HG02884 (cell line): ENCODE measurements at regions not wholly inside any gene's neighbourhood (a gene's known extent, or its start where the extent isn't known, plus 50 kb on each side); places are given as distances from the start of the nearest gene placed in this dataset.
A peak's percentile ranks its signal among the peaks of the same experiment; 100 is the strongest.
"Not testable (repeated sequence)": the region's sequence is repeated elsewhere in the genome, so short reads cannot be mapped to it uniquely, and the experiment has no call there.

Experiments used
- ATAC-seq: cut with Tn5 transposase; IDR thresholded peaks from one replicate; pipeline ENCODE4 v1.9.1; 2021; ENCODE audit warnings: mild to moderate bottlenecking, moderate library complexity; ENCODE audit not compliant: unreplicated experiment

DNA sequence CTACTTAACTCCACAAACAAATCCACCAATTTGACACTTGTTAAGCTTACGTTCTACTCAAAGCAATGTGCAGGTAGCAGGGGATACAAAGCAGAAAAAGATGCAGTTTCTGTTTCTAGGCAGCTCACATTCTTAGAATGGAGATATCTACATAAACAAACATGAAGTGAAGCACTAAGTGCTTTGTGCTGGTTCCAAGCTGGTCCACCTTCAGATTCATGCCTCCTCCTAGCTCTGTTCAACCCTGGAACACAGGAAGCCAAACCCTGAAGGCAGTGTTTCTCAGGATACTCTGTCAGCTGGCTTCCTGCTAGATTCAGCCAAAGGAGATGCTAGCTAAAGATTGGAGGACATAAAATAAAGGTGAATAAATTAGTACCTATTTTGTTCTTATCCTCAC is 55.3 kb upstream of the NOL4 start:
- ATAC-seq = no peak

GRCh38 chr18:34280653-34281052 is 55.9 kb upstream of the NOL4 start:
- ATAC-seq = no peak

DNA sequence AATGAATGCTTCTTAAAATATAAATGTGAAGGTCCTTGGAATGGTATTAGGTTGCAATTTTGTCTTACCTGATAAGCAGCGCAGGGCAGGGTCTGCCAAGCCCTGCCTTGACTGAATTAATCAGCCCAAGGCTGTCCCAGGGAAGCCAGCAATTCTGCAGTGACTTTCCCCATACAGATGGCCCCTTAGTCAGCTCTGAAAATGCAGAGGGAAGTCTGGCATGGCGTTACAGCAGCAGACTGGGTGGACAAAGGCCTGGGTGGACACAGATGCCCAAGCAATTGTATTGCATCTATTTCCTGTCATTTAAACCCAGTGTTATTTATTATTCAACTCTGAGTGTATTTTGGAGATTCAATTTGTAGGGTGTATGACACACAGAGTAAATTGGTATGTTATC is 56.6 kb upstream of the NOL4 start:
- ATAC-seq = no peak

DNA sequence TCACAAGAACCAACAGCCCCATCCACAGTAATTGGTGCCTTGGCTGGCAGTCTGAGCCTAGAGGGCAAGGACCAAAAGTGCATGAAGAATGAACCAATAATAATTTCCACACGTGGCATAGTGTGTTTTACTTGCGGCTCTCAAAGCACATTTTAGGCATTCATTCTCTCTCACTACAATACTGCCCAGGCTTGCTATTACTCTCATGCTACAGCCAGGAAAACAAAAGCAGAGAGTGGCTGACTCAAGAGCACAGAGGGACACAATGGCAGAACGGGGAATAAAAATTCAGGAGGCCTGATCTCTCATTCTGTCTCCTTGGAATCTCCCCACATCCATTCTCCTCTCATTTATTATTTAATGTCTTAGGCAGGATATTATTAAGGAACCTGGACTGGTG is 57.0 kb upstream of the NOL4 start:
- no peak for ATAC-seq

GRCh38 chr18:34283506-34283905 is 58.8 kb upstream of the NOL4 start:
- ATAC-seq = no peak

DNA sequence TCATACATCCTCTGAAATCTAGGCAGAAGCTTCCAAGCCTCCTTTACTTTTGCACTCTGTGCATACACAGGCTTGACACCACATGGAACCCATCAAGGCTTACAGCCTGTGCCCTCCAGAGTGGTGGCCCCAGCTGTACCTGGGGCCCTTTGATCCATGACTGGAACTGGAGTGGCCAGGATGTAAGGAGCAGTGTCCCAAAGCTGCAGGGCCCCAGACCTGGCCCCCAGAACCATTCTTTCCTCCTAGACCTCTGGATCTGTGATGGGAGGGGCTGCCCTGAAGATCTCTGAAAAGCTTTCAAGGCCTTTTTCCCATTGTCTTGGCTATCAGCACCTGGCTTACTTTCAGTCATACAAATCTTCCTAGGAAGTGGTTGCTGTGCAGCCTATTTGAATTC is 63.1 kb upstream of the NOL4 start:
- ATAC-seq = no peak

DNA sequence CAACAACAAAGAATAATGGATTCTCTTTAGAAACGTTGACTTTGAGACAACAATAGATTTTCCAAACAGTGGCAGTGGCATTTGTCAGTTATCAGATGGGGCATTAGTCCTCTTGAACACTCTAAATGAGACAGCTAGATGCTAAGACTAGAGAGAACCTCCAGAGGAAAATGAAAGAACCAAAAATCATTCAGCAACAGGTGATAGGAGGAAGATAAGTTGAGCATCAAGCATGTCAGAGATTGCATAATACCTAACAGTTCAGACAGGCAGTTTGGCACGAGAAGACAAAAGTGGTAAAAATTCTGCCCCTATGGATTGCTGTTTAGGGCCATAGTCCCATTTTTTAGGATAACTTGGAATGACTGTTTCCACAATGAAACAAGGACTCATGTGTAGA is 67.9 kb upstream of the NOL4 start:
- no peak for ATAC-seq

DNA sequence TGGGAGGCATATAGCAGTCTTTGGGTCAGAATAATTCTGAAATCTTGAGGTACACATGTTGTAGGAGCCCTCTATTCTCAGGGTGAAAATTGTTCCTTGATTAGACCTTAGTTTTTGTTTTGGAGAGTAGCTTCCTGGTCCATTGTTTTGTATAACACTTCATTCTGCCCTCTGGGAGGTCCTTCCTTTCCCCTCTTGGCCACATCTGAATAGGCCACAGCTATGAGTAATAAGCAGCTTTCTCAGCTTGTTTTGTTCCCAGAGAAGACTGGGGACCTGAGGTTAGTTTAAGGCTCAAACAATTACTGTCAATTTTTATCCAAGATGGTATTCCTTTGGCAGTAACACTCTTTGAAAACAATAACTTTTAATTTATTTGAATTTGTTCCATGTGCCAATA is 72.6 kb upstream of the NOL4 start:
- ATAC-seq = no peak

GRCh38 chr18:34299828-34300227 is 75.1 kb upstream of the NOL4 start:
- no peak for ATAC-seq

DNA sequence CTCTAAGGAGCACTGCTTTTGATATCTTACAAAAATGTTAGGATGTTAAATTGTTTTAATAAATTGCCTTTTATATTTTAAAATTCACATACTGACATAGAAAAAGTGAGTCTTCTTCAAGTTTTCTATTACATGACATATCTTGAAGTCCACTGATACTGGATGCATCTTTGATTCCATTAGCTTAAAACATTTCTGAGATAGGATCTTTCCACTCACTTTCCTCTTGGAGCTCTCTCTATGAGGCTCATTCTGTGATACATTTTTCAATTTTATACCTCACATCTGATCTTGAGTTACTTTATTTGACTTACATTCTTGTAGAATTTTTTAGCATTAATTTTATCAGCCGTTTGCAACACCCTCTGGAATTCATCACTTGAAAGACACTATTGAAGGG is 86.8 kb upstream of the NOL4 start:
- ATAC-seq = no peak

DNA sequence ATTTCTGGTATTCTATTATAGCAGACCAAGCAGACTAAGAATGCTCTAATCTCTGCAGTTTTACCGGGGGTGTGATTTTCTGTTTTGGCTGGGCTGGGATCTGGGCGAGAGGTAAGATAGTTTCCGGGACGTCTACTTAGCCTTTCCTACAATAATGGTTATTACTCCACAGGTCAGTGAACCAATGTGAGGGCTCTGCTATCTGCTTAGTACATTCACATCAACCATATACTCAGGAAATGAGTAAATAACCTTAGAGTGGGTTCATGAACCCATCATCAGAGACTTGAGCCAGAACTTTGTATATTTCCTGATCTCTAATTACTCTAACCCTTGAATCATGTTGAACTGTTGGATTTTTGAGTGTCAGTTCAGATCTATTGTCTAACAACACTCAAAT is 90.1 kb upstream of the NOL4 start:
- ATAC-seq = no peak

DNA sequence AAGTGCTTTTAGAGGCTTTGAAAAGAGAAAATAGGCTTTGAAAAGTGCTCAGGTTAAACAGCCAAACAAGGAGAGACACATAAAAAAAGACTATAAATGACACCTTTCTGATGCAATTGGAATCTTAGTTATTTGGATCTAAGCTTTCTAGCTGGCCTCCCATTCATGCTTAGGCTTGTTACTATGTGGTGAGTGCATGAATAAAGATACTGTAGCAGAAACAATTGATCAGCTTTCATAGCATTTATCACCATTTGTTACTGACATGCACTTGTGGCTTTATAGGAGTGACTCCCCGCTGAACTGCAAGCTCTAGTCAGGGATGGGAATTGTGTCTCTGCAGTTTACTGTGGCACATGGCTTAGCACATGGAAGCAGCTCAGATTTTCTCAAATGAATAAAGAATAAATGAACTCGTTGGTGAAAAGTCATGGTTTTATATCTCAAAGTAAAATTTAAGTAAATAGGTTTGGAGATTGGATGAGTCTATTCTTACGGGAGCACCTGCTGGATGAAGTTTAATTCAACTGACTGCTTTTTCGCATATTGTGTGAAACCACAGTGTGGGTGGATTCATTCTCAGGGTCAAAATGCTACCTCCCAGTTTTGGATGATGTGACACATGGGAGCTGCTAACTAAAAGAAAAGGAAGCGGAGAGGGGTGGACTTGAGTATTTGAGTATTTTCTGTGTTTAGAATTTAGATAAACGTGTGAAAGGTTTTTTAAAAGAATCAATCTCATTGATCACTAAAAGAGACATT is 91.1 kb upstream of the NOL4 start:
- ATAC-seq = no peak

DNA sequence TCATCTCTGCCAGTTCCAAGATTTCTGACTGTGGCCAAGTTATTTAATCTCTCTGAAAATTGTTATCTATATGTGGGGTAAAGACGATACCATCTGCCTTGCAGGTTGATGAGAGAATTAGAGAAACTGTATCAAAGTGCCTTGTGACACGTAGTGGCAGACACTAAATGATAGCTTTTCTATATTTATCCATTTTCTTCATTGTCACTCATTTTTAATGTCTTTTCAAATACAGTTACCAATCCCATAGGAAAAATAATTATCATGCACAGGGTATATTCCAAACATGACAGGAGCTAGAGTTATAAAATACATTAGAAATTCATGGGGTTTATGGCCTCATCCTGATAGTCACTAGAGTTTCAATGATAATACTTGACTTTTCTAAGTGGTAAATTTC is 95.6 kb upstream of the NOL4 start:
- ATAC-seq = no peak

DNA sequence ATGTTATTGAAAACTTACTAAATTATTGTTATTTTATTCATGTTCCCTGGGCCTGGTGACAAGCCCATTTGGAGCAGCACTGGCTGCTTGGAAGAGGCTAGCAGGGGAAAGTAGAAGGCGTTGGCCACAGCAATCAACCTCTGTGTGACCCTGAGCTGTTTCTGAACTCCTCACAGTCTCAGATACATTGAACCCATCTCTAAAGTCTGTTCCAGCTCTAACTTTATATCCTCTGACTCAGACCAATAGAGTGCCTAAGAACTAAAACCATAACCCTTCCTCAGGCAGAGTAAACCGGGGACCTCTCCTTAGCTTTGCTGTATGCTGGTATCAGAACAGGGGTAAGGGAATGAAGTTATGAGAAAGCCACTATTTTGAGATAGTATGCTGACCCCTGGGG is 96.4 kb upstream of the NOL4 start:
- no peak for ATAC-seq

GRCh38 chr18:34322365-34323289 is 97.9 kb upstream of the NOL4 start:
- peak; percentile 45 for ATAC-seq

GRCh38 chr18:34329840-34330239 is 105.1 kb upstream of the NOL4 start:
- ATAC-seq = no peak

DNA sequence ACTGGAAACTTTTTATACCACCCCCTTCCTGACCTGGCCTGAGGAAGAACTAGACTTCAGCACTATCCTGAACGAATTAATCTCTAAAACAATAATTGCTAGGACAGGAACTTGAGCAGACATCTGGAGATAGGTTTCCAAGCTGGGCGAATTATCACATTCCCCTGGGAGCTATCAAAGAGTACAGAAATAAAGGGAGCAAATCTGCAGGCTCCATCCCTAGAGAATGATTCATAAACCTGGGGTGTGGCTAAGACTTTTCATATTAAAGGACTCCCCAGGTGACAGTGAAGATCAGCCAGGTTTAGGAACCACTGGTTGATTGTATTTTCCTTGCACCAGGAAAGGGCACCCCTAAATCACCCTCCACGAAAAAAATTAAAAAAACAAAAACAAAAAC is 105.6 kb upstream of the NOL4 start:
- ATAC-seq = no peak

DNA sequence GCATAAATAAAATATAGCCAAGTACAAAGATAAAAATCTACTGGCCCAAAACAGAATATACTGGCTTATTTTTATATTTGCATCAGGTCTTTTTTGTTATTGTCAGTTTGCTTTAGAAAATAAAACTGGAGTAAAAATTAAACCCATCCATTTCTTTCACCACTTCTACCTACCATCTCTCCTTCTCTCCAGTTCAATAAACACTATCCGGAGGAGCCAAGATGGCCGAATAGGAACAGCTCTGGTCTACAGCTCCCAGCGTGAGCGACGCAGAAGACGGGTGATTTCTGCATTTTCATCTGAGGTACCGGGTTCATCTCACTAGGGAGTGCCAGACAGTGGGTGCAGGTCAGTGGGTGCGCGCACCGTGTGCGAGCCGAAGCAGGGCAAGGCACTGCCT is 106.2 kb upstream of the NOL4 start:
- not testable (repeated sequence) for ATAC-seq

DNA sequence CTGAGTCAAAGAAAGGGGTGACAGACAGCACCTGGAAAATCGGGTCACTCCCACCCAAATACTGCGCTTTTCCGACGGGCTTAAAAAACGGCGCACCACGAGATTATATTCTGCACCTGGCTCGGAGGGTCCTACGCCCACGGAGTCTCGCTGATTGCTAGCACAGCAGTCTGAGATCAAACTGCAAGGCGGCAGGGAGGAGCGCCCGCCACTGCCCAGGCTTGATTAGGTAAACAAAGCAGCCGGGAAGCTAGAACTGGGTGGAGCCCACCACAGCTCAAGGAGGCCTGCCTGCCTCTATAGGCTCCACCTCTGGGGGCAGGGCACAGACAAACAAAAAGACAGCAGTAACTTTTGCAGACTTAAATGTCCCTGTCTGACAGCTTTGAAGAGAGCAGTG is 106.6 kb upstream of the NOL4 start:
- not testable (repeated sequence) for ATAC-seq

DNA sequence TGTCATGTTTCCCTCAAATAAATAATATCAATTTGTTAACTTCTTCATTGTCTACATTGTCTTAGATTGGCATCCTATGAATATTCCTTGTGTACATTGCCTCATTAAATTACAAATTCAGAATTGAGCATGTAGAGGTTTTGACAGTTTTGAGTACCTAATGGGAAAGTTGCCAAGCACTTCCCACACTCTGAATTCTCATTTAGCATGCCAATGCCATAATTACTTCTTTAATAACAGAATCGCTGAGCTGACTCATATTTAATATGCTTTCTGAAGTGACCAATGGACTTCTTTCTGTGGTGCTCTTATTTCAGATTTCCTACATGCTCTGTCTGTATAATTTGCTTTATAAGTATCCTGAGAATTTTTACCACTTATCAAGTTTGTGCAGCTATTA is 114.4 kb upstream of the NOL4 start:
- ATAC-seq = no peak

GRCh38 chr18:34342960-34343359 is 118.2 kb upstream of the NOL4 start:
- no peak for ATAC-seq

GRCh38 chr18:34345738-34346137 is 121.0 kb upstream of the NOL4 start:
- ATAC-seq = no peak
